ENCODE measurements at regions not wholly inside any gene's neighbourhood (a gene's known extent, or its start where the extent isn't known, plus 50 kb on each side); places are given as distances from the start of the nearest gene placed in this dataset.
"Not testable (repeated sequence)": the region's sequence is repeated elsewhere in the genome, so short reads cannot be mapped to it uniquely, and the experiment has no call there.

DNA sequence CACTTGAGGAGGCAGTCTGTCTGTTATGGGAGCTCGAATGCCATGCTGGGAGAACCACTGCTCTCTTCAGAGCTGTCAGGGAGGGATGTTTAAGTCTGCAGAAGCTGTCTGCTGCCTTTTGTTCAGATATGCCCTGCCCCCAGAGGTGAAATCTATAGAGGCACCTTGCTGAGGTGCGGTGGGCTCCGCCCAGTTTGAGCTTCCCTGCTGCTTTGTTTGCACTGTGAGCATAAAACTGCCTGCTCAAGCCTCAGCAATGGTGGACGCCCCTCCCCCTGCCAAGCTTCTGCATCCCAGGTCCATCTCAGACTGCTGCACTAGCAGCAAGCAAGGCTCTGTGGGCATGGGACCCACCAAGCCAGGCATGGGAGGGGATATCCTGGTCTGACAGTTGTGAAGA is 247.5 kb downstream of the LMX1A start:
- no TSS peak for BruUV-seq (replicated peaks)
- H3K9ac ChIP-seq (ENCODE audit: low read length), result no peak overlapping the region
- no peaks in the 10 kb centered on the region for H3K79me2 ChIP-seq (ENCODE audit: low read length)
- no peak overlapping the region for H3K27ac ChIP-seq (ENCODE audit: low read length)
- TF ChIP-seq EZH2phosphoT487 (IDR thresholded peaks at IDR 0.05; ENCODE audit: borderline replicate concordance, low read length) (no peak), EZH2 (IDR thresholded peaks at IDR 0.05; ENCODE audit: low read length, unreplicated experiment) (no peak)
- TF ChIP-seq, protein P1, sequence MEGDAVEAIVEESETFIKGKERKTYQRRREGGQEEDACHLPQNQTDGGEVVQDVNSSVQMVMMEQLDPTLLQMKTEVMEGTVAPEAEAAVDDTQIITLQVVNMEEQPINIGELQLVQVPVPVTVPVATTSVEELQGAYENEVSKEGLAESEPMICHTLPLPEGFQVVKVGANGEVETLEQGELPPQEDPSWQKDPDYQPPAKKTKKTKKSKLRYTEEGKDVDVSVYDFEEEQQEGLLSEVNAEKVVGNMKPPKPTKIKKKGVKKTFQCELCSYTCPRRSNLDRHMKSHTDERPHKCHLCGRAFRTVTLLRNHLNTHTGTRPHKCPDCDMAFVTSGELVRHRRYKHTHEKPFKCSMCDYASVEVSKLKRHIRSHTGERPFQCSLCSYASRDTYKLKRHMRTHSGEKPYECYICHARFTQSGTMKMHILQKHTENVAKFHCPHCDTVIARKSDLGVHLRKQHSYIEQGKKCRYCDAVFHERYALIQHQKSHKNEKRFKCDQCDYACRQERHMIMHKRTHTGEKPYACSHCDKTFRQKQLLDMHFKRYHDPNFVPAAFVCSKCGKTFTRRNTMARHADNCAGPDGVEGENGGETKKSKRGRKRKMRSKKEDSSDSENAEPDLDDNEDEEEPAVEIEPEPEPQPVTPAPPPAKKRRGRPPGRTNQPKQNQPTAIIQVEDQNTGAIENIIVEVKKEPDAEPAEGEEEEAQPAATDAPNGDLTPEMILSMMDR (conservative IDR thresholded peaks at IDR 0.05; ENCODE audit: low read depth, low read length), result no peak
- H3K4me3 ChIP-seq (ENCODE audit: low read length), result no peak overlapping the region
- peaks cover 18% of the 10 kb centered on the region for H3K27me3 ChIP-seq (ENCODE audit: low read length)
- no peaks in the 10 kb centered on the region for H3K9me3 ChIP-seq (ENCODE audit: low read length)
- POLR2A ChIA-PET (ENCODE audit: unreplicated experiment), result no interaction called here
- DNase-seq (peak; percentile 26), ATAC-seq (no peak)
- intact Hi-C loops (cut with micrococcal nuclease), result no loop called here
- H2AFZ ChIP-seq (ENCODE audit: low read length), result no peak overlapping the region
- H3K4me2 ChIP-seq (ENCODE audit: low read length), result no peak overlapping the region
- CTCF ChIA-PET, result no interaction called here
- H3K36me3 ChIP-seq (ENCODE audit: low read depth, low read length), result no peaks in the 10 kb centered on the region
- H3K4me1 ChIP-seq (ENCODE audit: insufficient read depth, low read length), result no peaks in the 10 kb centered on the region
- H3F3A ChIP-seq (ENCODE audit: low read length, unreplicated experiment), result no peaks in the 10 kb centered on the region
- no peaks in the 10 kb centered on the region for H3K9me2 ChIP-seq (replicated peaks; ENCODE audit: low read length)
- no peaks in the 10 kb centered on the region for H4K20me1 ChIP-seq (ENCODE audit: low read length)

DNA sequence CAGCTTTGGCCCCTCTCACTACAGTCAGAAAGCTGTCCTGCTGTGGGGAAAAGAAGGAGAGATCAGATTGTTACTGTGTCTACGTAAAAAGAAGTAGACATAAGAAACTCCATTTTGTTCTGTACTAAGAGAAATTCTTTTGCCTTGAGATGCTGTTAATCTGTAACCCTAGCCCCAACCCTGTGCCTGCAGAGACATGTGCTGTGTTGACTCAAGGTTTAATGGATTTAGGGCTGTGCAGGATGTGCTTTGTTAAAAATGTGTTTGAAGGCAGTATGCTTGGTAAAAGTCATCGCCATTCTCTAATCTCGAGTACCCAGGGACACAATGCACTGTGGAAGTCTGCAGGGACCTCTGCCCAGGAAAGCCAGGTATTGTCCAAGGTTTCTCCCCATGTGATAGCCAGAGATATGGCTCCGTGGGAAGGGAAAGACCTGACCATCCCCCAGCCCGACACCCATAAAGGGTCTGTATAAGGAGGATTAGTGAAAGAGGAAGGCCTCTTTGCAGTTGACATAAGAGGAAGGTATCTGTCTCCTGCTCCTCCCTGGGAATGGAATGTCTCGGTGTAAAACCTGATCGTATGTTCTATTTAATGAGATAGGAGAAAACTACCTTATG is 263.9 kb downstream of the LMX1A start:
- H3K79me2 ChIP-seq (ENCODE audit: low read length); H3K36me3 ChIP-seq (ENCODE audit: low read depth, low read length); H3K4me1 ChIP-seq (ENCODE audit: insufficient read depth, low read length); DNase-seq; intact Hi-C loops (cut with micrococcal nuclease); H3K9ac ChIP-seq (ENCODE audit: low read length); CTCF ChIA-PET; H3K27me3 ChIP-seq (ENCODE audit: low read length); H2AFZ ChIP-seq (ENCODE audit: low read length); H4K20me1 ChIP-seq (ENCODE audit: low read length); H3K4me2 ChIP-seq (ENCODE audit: low read length); H3K9me2 ChIP-seq (replicated peaks; ENCODE audit: low read length); BruUV-seq (replicated peaks); H3K9me3 ChIP-seq (ENCODE audit: low read length); H3F3A ChIP-seq (ENCODE audit: low read length, unreplicated experiment); POLR2A ChIA-PET (ENCODE audit: unreplicated experiment); H3K4me3 ChIP-seq (ENCODE audit: low read length); H3K27ac ChIP-seq (ENCODE audit: low read length); ATAC-seq: not testable (repeated sequence)

- Histone ChIP-seq H3K4me1 (ENCODE audit: insufficient read depth, low read length) (no peaks in the 10 kb centered on the region), H3K9ac (ENCODE audit: low read length) (no peak overlapping the region), H3F3A (ENCODE audit: low read length, unreplicated experiment) (no peaks in the 10 kb centered on the region), H3K9me3 (ENCODE audit: low read length) (0 out of 2 replicates have a peak, but pooled peaks cover 4% of the 10 kb centered on the region), H3K27me3 (ENCODE audit: low read length) (peaks cover 16% of the 10 kb centered on the region), H2AFZ (ENCODE audit: low read length) (no peak overlapping the region), H3K36me3 (ENCODE audit: low read depth, low read length) (no peaks in the 10 kb centered on the region), H3K4me2 (ENCODE audit: low read length) (no peak overlapping the region), H3K27ac (ENCODE audit: low read length) (no peak overlapping the region), H4K20me1 (ENCODE audit: low read length) (no peaks in the 10 kb centered on the region), H3K79me2 (ENCODE audit: low read length) (no peaks in the 10 kb centered on the region), H3K4me3 (ENCODE audit: low read length) (no peak overlapping the region), H3K9me2 (replicated peaks; ENCODE audit: low read length) (no peaks in the 10 kb centered on the region)
- CTCF ChIA-PET, result no interaction called here
- no peak for DNase-seq
- BruUV-seq (replicated peaks), result no TSS peak
- TF ChIP-seq, protein P1 (conservative IDR thresholded peaks at IDR 0.05; ENCODE audit: low read depth, low read length), result no peak
- TF ChIP-seq EZH2 (IDR thresholded peaks at IDR 0.05; ENCODE audit: low read length, unreplicated experiment) (no peak), EZH2phosphoT487 (IDR thresholded peaks at IDR 0.05; ENCODE audit: borderline replicate concordance, low read length) (no peak)
- POLR2A ChIA-PET (ENCODE audit: unreplicated experiment), result no interaction called here
- intact Hi-C loops (cut with micrococcal nuclease), result no loop called here
- no peak for ATAC-seq
Measured at GRCh38 chr1:165080253-165080896, 276.1 kb downstream of the LMX1A start.

All from PC-3 (cell line).